ENCODE measurements at regions not wholly inside any gene's neighbourhood (a gene's known extent, or its start where the extent isn't known, plus 50 kb on each side); places are given as distances from the start of the nearest gene placed in this dataset.

GRCh38 chr13:22240716-22241115, 569.8 kb downstream of the FGF9 start (continued):
- TF ChIP-seq, protein P1, sequence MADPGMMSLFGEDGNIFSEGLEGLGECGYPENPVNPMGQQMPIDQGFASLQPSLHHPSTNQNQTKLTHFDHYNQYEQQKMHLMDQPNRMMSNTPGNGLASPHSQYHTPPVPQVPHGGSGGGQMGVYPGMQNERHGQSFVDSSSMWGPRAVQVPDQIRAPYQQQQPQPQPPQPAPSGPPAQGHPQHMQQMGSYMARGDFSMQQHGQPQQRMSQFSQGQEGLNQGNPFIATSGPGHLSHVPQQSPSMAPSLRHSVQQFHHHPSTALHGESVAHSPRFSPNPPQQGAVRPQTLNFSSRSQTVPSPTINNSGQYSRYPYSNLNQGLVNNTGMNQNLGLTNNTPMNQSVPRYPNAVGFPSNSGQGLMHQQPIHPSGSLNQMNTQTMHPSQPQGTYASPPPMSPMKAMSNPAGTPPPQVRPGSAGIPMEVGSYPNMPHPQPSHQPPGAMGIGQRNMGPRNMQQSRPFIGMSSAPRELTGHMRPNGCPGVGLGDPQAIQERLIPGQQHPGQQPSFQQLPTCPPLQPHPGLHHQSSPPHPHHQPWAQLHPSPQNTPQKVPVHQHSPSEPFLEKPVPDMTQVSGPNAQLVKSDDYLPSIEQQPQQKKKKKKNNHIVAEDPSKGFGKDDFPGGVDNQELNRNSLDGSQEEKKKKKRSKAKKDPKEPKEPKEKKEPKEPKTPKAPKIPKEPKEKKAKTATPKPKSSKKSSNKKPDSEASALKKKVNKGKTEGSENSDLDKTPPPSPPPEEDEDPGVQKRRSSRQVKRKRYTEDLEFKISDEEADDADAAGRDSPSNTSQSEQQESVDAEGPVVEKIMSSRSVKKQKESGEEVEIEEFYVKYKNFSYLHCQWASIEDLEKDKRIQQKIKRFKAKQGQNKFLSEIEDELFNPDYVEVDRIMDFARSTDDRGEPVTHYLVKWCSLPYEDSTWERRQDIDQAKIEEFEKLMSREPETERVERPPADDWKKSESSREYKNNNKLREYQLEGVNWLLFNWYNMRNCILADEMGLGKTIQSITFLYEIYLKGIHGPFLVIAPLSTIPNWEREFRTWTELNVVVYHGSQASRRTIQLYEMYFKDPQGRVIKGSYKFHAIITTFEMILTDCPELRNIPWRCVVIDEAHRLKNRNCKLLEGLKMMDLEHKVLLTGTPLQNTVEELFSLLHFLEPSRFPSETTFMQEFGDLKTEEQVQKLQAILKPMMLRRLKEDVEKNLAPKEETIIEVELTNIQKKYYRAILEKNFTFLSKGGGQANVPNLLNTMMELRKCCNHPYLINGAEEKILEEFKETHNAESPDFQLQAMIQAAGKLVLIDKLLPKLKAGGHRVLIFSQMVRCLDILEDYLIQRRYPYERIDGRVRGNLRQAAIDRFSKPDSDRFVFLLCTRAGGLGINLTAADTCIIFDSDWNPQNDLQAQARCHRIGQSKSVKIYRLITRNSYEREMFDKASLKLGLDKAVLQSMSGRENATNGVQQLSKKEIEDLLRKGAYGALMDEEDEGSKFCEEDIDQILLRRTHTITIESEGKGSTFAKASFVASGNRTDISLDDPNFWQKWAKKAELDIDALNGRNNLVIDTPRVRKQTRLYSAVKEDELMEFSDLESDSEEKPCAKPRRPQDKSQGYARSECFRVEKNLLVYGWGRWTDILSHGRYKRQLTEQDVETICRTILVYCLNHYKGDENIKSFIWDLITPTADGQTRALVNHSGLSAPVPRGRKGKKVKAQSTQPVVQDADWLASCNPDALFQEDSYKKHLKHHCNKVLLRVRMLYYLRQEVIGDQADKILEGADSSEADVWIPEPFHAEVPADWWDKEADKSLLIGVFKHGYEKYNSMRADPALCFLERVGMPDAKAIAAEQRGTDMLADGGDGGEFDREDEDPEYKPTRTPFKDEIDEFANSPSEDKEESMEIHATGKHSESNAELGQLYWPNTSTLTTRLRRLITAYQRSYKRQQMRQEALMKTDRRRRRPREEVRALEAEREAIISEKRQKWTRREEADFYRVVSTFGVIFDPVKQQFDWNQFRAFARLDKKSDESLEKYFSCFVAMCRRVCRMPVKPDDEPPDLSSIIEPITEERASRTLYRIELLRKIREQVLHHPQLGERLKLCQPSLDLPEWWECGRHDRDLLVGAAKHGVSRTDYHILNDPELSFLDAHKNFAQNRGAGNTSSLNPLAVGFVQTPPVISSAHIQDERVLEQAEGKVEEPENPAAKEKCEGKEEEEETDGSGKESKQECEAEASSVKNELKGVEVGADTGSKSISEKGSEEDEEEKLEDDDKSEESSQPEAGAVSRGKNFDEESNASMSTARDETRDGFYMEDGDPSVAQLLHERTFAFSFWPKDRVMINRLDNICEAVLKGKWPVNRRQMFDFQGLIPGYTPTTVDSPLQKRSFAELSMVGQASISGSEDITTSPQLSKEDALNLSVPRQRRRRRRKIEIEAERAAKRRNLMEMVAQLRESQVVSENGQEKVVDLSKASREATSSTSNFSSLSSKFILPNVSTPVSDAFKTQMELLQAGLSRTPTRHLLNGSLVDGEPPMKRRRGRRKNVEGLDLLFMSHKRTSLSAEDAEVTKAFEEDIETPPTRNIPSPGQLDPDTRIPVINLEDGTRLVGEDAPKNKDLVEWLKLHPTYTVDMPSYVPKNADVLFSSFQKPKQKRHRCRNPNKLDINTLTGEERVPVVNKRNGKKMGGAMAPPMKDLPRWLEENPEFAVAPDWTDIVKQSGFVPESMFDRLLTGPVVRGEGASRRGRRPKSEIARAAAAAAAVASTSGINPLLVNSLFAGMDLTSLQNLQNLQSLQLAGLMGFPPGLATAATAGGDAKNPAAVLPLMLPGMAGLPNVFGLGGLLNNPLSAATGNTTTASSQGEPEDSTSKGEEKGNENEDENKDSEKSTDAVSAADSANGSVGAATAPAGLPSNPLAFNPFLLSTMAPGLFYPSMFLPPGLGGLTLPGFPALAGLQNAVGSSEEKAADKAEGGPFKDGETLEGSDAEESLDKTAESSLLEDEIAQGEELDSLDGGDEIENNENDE (IDR thresholded peaks at IDR 0.05; ENCODE audit: insufficient replicate concordance, low read length), result no peak
- no peak for TF ChIP-seq TAF7 (optimal IDR thresholded peaks at IDR 0.05; ENCODE audit: borderline replicate concordance, low read depth, low read length)
- no peak for TF ChIP-seq POLR2AphosphoS5 (IDR thresholded peaks at IDR 0.05; ENCODE audit: low read depth, low read length)
- no peak for TF ChIP-seq RXRA (IDR thresholded peaks at IDR 0.05; ENCODE audit: insufficient read depth, low read depth, low read length)
- TF ChIP-seq E2F6 (IDR thresholded peaks at IDR 0.05), result no peak
- TF ChIP-seq KDM4A (IDR thresholded peaks at IDR 0.05; ENCODE audit: low read depth, low read length, severe bottlenecking), result no peak
